SU-DHL-6 (cell line): ENCODE measurements at regions not wholly inside any gene's neighbourhood (a gene's known extent, or its start where the extent isn't known, plus 50 kb on each side); places are given as distances from the start of the nearest gene placed in this dataset.

Experiments used
- CTCF ChIP-seq: fragments of 200-600 bp; sonication (generic); IDR thresholded peaks from one replicate; pipeline ENCODE4 v1.5.1; 2017; ENCODE audit warnings: antibody characterized with exemption, mild to moderate bottlenecking, low read length, moderate library complexity; ENCODE audit not compliant: insufficient read depth, poor library complexity, severe bottlenecking
- EZH2phosphoT487 ChIP-seq: fragments of 200-600 bp; sonication (generic), shearing (Covaris generic); conservative IDR thresholded peaks from 2 replicates; pipeline ENCODE4 v1.6.1; 2018; ENCODE audit warnings: mild to moderate bottlenecking, antibody characterized with exemption, low read length, moderate library complexity, mixed read lengths

GRCh38 chr15:94683902-94684301, 452.5 kb downstream of the MCTP2 start:
- TF ChIP-seq CTCF (no peak), EZH2phosphoT487 (no peak)
